ENCODE measurements at regions not wholly inside any gene's neighbourhood (a gene's known extent, or its start where the extent isn't known, plus 50 kb on each side); places are given as distances from the start of the nearest gene placed in this dataset.

GRCh38 chr5:5039918-5040317, 100.2 kb upstream of the ADAMTS16 start:
- Histone ChIP-seq H3K4me1 (ENCODE audit: insufficient read depth, poor library complexity, severe bottlenecking) (no peaks in the 10 kb centered on the region), H3K27me3 (ENCODE audit: insufficient read depth, poor library complexity, severe bottlenecking) (peaks cover 38% of the 10 kb centered on the region), H3K9me3 (ENCODE audit: severe bottlenecking) (no peaks in the 10 kb centered on the region), H3K36me3 (ENCODE audit: low read depth) (no peaks in the 10 kb centered on the region), H3K27ac (ENCODE audit: poor library complexity, severe bottlenecking) (no peak overlapping the region), H3K4me3 (ENCODE audit: severe bottlenecking) (no peak overlapping the region)
- ATAC-seq (ENCODE audit: low read depth) (no peak), DNase-seq (ENCODE audit: low spot score) (no peak)
- TF ChIP-seq CTCF (IDR thresholded peaks at IDR 0.05; ENCODE audit: poor library complexity, severe bottlenecking): no peak

GRCh38 chr5:5040712-5041111, 99.4 kb upstream of the ADAMTS16 start:
- ATAC-seq (ENCODE audit: low read depth): no peak
- Histone ChIP-seq H3K9me3 (ENCODE audit: severe bottlenecking) (no peaks in the 10 kb centered on the region), H3K4me3 (ENCODE audit: severe bottlenecking) (no peak overlapping the region), H3K27me3 (ENCODE audit: insufficient read depth, poor library complexity, severe bottlenecking) (peaks cover 34% of the 10 kb centered on the region), H3K36me3 (ENCODE audit: low read depth) (no peaks in the 10 kb centered on the region), H3K27ac (ENCODE audit: poor library complexity, severe bottlenecking) (no peak overlapping the region), H3K4me1 (ENCODE audit: insufficient read depth, poor library complexity, severe bottlenecking) (no peaks in the 10 kb centered on the region)
- TF ChIP-seq CTCF (IDR thresholded peaks at IDR 0.05; ENCODE audit: poor library complexity, severe bottlenecking): no peak
- no peak for DNase-seq (ENCODE audit: low spot score)

- no peak overlapping the region for H3K4me3 ChIP-seq (ENCODE audit: severe bottlenecking)
- no peaks in the 10 kb centered on the region for H3K36me3 ChIP-seq (ENCODE audit: low read depth)
- no peaks in the 10 kb centered on the region for H3K9me3 ChIP-seq (ENCODE audit: severe bottlenecking)
- H3K27me3 ChIP-seq (ENCODE audit: insufficient read depth, poor library complexity, severe bottlenecking): peaks cover 35% of the 10 kb centered on the region
- TF ChIP-seq CTCF (IDR thresholded peaks at IDR 0.05; ENCODE audit: poor library complexity, severe bottlenecking): no peak
- H3K27ac ChIP-seq (ENCODE audit: poor library complexity, severe bottlenecking): no peak overlapping the region
- H3K4me1 ChIP-seq (ENCODE audit: insufficient read depth, poor library complexity, severe bottlenecking): no peaks in the 10 kb centered on the region
- ATAC-seq (ENCODE audit: low read depth) (no peak), DNase-seq (ENCODE audit: low spot score) (no peak)
These were observed 97.3 kb upstream of the ADAMTS16 start for GRCh38 chr5:5042806-5043205.

GRCh38 chr5:5043346-5043745, 96.8 kb upstream of the ADAMTS16 start:
- TF ChIP-seq CTCF (IDR thresholded peaks at IDR 0.05; ENCODE audit: poor library complexity, severe bottlenecking): no peak
- H3K4me1 ChIP-seq (ENCODE audit: insufficient read depth, poor library complexity, severe bottlenecking): no peaks in the 10 kb centered on the region
- no peaks in the 10 kb centered on the region for H3K36me3 ChIP-seq (ENCODE audit: low read depth)
- ATAC-seq (ENCODE audit: low read depth): no peak
- no peak overlapping the region for H3K4me3 ChIP-seq (ENCODE audit: severe bottlenecking)
- peaks cover 32% of the 10 kb centered on the region for H3K27me3 ChIP-seq (ENCODE audit: insufficient read depth, poor library complexity, severe bottlenecking)
- no peaks in the 10 kb centered on the region for H3K9me3 ChIP-seq (ENCODE audit: severe bottlenecking)
- H3K27ac ChIP-seq (ENCODE audit: poor library complexity, severe bottlenecking): no peak overlapping the region
- DNase-seq (ENCODE audit: low spot score): no peak

GRCh38 chr5:5044247-5044840, 95.8 kb upstream of the ADAMTS16 start:
- no peak overlapping the region for H3K4me3 ChIP-seq (ENCODE audit: severe bottlenecking)
- no peak overlapping the region for H3K27ac ChIP-seq (ENCODE audit: poor library complexity, severe bottlenecking)
- no peak for TF ChIP-seq CTCF (IDR thresholded peaks at IDR 0.05; ENCODE audit: poor library complexity, severe bottlenecking)
- H3K36me3 ChIP-seq (ENCODE audit: low read depth): no peaks in the 10 kb centered on the region
- H3K4me1 ChIP-seq (ENCODE audit: insufficient read depth, poor library complexity, severe bottlenecking): no peaks in the 10 kb centered on the region
- DNase-seq (ENCODE audit: low spot score) (no peak), ATAC-seq (ENCODE audit: low read depth) (no peak)
- H3K27me3 ChIP-seq (ENCODE audit: insufficient read depth, poor library complexity, severe bottlenecking): peaks cover 30% of the 10 kb centered on the region
- no peaks in the 10 kb centered on the region for H3K9me3 ChIP-seq (ENCODE audit: severe bottlenecking)
